Superior temporal gyrus (tissue), 1 donor: ENCODE measurements at regions not wholly inside any gene's neighbourhood (a gene's known extent, or its start where the extent isn't known, plus 50 kb on each side); places are given as distances from the start of the nearest gene placed in this dataset.
A peak's percentile ranks its signal among the peaks of the same experiment; 100 is the strongest.
"Not testable (repeated sequence)": the region's sequence is repeated elsewhere in the genome, so short reads cannot be mapped to it uniquely, and the experiment has no call there.

Experiments
- DNase-seq: peaks from one replicate; pipeline ENCODE4 v3.0.0-alpha.2; 2016; ENCODE audit errors: extremely low spot score

GRCh38 chr11:121901417-121901816 lies 214.6 kb downstream of the BLID start:
- DNase-seq: not testable (repeated sequence)

DNA sequence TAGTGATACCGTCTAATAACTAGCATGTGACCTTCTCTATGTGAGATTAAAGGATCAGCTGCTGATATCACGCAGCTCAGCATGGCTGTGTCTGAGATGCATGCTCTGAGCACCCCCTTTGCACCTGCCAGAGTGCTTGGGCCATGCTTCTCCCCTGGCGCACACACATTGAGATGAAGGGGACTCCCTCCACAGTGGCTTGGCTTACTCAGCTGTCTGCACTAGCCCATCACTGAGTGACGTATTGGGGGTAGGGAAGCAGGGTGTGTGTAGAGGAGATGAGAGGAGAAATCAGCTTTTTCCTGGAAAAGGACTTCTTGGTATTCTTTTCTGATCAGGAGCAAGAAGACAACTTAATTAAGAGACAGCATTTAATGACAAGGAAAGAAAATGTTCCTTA lies 216.5 kb downstream of the BLID start:
- DNase-seq: no peak

DNA sequence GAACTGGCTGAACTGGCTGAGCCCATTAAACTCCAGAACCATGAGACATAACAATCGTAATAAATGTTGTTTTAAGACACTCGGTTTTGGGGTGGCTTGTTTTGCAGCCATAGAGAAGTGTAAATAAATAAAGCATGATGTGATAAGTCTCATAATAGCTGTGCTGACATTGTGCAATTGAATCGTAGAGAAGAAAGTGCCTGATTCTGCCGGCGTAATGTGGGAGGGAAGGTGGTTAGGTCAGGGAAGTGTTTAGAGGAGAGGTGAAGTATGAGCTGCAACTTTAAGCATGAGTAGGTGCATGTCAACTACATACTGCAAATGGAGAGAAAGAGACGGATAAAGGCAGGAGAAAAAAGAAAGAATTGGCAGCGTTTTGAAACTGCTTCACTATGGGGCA lies 217.1 kb downstream of the BLID start:
- DNase-seq: no peak

DNA sequence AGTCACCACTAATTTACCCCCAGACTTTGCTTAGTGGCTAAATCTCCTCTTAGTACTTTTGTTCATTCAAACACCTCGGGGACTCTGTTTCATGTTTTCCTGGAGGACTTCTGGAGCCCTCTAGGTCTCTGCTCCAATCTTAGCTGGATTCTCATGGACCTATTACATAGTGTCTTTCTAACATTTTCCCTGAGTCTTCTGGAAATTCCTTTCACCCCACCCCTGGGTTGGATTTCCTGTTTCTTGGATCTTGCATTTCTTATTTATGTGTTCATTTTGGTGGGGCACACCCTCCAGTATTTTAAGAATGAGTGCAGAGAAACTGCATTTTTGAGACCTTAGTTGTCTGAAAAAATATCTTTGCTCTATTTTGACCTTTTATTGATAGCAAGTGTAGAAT lies 220.1 kb downstream of the BLID start:
- no peak for DNase-seq

- DNase-seq: no peak
Measured at GRCh38 chr11:121894581-121894980, 221.4 kb downstream of the BLID start.

DNA sequence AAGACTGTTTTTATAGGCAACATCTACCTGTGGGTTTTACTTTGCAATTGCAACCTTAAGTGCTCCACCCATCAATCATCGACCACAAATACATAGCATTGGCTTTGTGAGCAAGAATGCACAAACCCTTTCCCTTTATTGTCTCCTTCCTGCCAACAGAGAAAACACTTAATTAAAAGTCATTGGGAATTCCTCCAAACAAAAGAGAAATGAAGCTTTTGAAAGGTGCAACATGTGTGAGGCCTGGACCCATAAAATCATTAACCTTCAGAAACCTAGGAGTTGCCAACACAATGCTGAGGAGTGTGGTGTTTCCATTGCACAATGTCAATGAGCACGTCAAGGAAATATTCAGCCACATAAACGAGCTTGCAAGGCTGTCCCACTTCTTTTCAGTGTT lies 223.2 kb downstream of the BLID start:
- no peak for DNase-seq

DNA sequence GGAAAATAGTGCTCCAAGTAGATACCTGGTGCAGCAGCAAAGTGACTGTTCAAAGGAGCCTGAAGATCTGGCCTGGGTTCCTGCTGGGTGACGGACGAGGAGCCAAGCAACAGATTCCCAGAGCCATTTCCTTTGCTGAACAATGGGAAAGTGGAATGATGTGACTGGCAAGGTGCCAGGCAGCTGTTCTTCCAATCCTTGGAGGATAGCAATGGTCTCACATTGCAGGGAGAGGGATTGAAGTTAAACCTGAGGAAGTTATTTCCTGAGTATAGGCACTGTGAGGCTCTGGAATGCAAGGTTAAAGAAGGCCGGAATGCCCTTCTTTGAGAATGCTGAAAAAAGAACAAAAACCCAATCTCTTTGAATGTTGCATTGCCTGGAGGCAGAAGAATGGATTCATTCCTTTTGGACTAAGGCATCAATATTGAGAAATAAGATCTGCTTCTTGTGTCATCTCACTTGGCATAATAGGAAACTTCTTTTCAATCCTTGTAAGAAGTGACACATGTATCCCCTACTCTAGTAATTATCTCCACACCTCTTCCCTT lies 223.8 kb downstream of the BLID start:
- DNase-seq: no peak

GRCh38 chr11:121890946-121891515 lies 225.0 kb downstream of the BLID start:
- DNase-seq: no peak

GRCh38 chr11:121890377-121890776 lies 225.6 kb downstream of the BLID start:
- DNase-seq: no peak

DNA sequence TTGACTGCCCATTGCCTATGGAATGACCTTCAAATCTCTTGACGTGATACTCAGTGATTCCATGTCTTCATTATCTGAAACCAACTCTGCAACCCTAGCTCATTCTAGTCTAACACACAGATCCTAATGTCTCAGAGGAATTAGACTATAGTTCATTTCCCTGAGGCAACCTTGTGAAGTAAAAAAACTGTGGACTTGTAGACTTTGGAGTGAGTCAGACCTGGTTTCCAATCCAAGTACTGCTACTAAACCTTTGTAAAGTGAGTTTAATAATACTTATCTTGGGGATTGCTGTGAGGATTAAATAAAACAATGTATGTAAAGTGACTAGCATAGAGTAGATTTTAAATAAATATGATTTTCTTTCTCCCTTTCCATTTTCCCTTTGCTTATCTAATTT lies 226.1 kb downstream of the BLID start:
- no peak for DNase-seq

DNA sequence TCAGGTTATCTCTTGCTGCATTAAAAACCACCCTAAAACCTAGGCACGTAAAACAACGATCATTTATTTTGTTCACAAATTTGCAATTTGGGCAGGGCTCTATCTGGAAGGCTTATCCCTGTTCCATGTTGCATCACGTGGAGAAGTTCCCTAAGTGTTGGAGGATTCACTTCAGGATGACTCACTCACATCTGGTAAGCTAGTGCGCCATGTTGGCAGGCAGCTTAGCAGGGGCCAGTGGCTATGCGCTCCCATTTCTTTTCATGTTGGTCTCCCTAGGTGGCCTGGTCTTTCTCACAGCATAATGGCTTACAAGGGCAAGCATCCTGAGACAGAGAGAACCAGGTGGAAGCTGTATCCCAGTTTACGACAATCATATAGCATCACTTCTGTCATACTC lies 226.8 kb downstream of the BLID start:
- no peak for DNase-seq

GRCh38 chr11:121887976-121888557 lies 227.9 kb downstream of the BLID start:
- DNase-seq: no peak

- DNase-seq: peak; percentile 28
Measured at GRCh38 chr11:121887569-121887968, 228.4 kb downstream of the BLID start.

DNA sequence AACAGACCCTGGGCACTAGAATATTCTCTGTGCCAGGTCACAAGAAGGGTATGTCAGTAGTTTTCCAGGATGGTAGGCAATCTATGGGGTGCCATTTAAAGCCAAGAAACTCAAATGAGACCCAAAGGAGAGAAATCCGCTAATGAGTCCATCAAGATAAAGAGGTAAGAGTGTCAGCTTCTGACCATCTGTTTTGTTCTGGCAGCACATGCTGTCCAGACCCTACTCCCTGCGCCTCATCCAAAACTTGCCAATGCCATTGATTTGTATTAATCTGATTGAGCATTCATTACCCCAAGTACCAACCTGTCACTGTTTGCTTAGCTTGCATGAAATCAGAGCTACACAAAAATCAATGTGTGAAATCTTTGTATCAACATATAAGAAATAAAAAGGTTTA lies 229.0 kb downstream of the BLID start:
- DNase-seq: no peak

DNA sequence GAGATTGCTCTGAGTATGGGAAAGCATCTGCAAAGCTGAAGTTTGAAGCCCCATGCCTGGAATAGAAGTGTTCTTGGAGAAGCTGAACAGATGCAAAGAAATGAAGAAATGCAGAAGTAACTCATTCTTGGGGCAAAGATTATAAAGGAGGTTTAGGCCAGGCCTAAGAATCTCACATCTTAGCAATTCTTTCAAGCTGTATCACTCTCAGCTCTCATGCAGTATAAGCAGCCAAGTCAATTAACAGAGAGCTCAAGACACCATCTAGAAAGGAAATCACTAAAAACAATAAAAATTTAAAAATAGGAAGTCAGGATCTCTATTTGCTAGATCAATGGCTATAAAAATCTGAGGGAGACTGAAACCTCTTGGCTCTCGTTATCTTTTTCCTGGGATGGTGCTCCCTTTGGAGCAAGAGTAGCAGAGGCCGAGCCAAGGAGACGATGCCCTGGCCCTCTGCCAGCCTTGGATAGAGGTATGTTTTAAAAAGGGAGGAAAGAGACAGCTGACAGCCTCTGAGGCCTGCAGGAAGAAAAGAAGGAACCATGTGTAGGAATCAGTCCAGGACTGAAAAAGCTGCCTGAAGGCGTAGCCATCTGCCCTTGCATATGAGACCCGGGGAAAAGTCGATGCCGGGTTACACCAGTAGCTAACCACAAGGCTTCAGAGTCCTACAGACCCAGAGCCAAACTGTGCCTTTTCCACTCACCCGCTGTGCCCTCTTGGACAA lies 229.8 kb downstream of the BLID start:
- DNase-seq: peak; percentile 24

DNA sequence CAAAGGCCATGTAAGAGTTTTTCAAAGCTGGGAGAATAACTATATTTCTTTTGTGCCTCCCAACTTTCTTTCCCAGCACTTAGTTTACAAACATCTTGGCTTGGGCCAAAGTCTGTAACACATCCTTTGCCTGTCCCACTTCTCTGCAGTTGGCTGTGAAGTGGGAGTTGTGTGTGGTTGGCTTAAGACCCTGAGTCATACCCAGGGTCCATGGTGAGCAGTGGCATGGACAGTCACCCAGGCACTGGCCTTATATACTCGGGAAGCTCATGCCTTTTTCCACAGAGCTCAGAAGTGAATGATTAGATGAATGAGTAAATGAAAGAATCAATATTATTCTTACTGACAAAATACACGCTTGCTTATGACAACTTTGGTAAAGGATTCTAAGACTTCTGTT lies 231.4 kb downstream of the BLID start:
- no peak for DNase-seq

DNA sequence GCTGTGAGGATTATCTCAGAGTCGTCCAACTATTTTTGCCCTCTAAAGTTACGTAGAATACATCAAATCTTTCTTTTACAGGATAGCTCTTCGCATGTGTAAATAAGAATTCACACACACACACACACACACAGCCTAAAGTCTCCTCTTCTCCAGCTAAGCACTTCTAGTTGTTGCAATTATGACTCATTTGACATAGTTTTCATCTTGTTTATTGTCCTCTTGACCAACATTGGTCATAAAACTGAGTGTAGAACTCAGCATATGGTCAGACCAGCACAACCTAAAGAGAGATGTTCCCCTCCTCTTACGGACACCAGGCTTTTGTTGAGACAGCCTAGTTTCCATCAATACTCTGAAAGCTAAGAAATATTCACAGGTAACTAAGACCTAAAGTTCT lies 234.2 kb downstream of the BLID start:
- DNase-seq: no peak

DNA sequence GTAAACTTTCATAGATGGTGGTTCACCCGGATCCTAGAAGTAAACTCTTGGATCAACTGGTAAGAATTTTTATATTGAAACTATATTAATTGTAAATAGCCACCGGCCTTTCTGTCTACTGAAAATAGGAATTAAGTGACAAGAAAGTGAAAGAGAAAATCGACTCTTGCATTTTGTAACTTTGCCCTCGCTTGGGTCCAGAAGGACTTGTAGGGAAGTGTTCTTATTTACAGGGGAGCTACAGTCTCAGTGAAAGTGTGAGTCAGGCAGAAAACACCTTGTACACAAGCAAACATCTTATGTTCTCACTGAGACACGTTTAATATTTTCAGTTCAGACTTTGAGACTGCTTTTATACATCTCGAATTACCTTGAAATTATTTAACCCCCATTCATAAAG lies 238.9 kb downstream of the BLID start:
- no peak for DNase-seq

- DNase-seq: no peak
Measured at GRCh38 chr11:121873766-121874165, 242.2 kb downstream of the BLID start.

GRCh38 chr11:121872356-121872755 lies 243.7 kb downstream of the BLID start:
- no peak for DNase-seq

- DNase-seq: peak; percentile 21
Measured at GRCh38 chr11:121870206-121871045, 245.6 kb downstream of the BLID start.

- DNase-seq: no peak
Measured at GRCh38 chr11:121869478-121869877, 246.5 kb downstream of the BLID start.
